Medulla oblongata (tissue), 1 donor: ENCODE measurements at regions not wholly inside any gene's neighbourhood (a gene's known extent, or its start where the extent isn't known, plus 50 kb on each side); places are given as distances from the start of the nearest gene placed in this dataset.
"Not testable (repeated sequence)": the region's sequence is repeated elsewhere in the genome, so short reads cannot be mapped to it uniquely, and the experiment has no call there.

ENCODE experiments used
- DNase-seq: peaks from one replicate; pipeline ENCODE4 v3.0.0-alpha.2; 2015; ENCODE audit errors: extremely low spot score

DNA sequence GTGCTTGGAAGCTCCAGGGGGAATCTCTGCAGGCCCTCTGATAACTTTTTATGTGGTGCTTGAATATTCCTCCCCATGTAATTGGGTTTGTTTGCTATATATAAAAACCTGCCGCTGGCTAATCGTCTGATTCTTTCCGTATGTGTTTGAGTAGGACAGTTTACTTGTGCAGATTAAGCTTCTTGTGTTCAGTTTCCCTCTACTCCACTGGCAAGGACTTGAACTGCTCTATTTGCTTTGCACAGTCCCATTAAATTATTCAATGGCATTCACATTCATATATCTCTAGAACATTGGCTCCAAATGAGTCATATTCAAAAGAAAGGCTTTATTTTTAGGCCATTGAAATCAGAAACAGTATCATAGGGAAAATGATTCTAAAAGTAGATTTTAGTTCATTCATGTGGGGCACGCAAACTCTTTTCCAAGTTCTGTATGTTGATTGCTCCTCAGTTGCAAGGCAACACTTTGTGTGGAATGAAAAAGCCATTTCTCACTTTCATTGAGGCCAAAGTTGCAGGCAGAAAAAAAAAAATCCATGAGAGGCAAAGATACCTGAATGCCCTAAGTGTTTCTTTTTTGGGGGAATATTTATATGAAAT is 1682.3 kb upstream of the PIK3C3 start:
- no peak for DNase-seq

DNA sequence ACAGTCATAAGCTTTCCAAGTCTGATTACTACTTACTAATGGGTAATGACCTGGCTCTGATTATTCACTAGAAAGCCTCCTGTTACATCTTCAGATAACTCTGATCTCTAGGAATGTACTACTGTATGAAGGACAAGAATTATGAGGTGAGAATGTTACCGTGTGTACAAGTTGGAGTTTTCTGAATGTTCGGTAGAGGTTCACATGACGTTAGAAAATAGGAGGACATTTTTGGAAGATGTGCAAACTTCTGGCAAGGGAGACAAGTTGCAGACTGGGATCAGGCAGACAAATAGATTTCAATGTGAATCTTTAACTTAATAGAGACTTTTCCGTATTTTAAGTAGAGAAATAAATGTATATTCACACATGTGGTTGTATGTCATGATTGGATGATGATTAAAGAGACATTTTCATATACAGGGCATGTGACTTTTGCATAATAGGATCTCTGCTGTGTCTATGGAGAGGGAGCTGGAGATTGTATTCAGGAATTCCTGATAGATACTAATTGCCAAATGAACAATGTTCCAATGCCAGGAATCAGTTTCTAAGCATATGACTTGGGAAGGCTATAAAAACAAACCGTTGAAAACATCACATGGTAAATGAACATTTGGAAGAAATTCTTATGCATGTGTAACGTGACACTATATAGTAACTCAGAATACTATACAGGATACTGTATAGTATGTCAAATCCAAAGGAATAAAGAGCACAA is 1695.8 kb upstream of the PIK3C3 start:
- no peak for DNase-seq

DNA sequence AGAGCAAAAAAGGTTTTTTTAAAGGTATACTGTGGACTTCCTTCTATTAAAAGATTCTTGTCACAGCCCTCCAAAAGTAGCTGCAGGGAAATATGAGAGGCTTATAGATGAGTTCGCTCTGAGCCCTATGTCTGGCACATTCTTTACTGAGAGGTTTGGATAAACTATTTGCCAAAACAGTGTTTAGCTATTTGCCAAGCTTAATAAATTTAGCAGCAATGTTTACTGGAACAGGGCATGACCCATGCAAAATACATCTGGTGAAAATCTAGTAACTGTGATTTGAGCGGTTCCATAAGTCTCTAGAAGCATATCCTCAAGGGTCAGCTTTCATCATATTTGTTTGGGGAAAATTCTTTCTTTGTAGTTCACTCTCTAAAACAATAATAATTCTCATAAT is 1696.7 kb upstream of the PIK3C3 start:
- no peak for DNase-seq

DNA sequence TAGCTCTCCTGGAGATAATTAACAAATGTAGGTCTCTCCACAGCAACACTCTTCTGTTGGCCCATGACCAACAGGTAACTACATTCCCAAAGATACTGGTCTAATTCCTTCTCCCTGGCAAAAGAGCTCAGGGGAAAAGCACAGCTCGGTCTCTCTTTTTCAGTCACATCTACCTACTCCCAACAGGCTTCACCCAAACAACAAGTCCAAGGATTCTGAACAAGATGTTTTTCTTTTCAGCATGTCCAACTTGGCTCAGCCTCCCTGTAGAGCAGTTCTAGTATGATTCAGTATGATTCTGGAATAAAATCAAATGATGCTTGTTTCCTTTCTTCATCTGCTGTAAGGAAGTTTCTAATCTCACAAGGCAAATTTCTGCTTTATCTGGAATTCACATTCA is 1704.8 kb upstream of the PIK3C3 start:
- DNase-seq: no peak

DNA sequence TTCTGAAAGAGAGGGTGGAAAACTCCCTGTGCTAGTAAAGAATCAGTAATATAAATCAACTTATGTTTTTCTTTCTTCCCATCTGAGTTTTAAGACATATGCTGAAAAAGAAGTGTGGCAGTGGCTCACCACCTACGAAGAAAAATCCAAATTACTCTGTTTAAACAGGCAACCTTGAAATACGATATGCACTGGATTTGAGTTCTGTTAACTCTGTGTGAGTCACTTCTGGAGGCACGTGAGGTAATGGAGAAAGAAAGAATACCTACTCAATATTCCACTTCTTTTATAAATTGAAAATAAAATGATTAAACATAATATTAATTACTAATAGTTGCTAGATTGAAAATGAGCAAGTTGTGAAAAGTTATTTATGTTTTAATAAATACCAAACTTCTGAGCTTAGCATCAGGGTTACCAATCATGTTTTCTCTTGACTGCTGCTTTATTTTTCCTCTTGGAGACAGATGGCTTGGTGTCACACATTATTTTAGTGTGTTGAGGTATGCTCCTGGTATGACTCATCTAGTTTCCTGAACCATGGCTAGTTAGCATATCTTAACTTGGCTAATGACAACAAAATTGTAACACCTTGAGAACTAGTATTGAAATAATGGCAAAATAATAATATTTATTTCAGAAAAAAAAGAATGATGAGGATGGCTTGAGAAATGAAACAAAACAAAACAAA is 1705.5 kb upstream of the PIK3C3 start:
- no peak for DNase-seq

DNA sequence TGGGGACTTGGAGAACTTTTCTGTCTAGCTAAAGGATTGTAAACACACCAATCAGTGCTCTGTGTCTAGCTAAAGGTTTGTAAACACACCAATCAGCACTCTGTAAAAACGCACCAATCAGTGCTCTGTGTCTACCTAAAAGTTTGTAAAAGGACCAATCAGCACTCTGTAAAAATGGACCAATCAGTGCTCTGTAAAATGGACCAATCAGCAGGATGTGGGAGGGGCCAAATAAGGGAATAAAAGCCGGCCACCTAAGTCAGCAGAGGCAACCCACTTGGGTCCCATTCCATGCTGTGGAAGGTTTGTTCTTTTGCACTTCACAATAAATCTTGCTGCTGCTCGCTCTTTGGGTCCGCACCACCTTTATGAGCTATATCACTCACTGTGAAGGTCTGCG is 1709.4 kb upstream of the PIK3C3 start:
- not testable (repeated sequence) for DNase-seq

DNA sequence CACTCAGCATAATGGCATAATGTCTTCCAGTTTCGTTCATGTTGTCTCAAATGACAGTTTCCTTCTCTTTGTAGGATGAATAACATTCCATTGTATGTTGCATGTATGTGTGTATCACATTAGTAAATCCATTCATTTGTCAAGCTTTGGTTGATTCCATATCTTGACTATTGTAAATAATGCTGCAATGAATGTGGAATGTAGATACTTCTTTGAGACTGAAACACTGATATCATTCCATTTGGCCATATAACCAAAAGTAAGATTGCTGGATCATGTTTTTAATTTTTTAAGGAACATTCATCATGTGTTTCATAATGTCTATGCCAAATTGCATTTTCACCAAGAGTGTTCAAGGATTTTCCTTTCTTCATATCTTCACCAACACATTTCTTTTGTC is 1711.4 kb upstream of the PIK3C3 start:
- DNase-seq: no peak

DNA sequence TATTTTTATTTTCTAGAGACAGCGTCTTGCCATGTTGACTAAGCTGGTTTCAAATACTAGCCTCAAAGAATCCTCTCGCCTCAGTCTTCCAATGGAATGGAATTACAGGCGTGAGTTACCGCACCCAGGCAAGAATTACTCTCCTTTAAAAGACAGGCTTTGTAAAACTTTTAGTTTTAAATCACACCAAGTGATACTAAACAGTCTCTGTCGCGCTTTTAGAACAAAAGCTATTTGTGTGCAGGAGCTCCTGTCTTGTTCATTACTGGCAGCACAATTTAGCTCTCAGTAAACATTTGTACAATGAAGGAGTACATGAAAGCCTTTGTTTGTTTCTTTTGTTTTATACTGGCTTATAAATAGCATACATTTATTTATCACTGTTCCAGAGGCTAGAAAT is 1719.2 kb upstream of the PIK3C3 start:
- DNase-seq: peak; percentile 59

DNA sequence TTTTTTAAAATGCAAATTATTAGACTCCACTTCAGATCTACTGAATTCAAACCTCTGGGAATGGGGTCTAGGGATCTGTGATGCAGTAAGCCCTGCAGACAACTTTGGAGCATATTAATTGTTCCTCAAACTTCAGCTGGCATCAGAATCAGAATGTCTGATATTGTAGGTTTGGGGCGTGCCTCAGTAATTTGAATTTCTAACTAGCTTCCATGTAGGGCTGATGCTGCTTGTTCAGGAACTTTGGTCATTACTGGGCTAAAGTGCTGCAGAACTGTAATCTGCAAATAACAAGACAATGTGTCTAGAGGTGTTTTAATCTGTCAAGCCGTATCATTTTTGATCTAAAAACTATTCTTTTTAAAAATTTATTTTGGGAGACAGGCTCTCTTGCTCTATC is 1719.7 kb upstream of the PIK3C3 start:
- no peak for DNase-seq

DNA sequence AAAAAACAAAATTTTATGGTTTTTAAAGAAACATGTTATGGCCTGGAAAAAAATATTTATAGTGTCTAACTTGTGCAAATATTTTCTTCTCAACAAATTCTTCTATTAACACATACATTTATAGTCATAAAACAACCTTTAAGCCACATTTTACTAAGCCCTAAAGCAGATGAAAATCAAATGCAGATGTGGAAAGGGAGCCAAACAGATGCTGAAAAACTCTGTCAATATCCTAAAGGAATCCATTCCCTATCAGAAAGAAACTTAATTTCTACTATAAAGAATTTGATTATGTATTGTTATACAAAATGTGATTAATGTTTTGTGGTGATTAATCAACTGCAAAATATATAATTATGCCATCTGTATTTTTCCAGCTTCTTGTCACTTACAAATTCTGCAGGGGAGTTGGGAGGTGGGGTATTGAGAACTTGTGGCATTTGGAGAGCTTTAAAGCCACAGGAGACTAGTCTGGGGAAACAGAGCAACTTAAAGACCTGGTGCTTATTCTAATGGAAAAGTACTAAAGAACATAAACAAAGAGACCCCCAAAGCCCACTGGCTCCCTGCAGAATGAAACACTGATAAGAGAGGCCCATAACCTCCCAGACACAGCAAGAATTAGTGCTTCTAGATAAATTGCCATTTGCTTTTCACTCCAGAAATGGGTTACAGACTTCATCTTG is 1721.0 kb upstream of the PIK3C3 start:
- DNase-seq: no peak

DNA sequence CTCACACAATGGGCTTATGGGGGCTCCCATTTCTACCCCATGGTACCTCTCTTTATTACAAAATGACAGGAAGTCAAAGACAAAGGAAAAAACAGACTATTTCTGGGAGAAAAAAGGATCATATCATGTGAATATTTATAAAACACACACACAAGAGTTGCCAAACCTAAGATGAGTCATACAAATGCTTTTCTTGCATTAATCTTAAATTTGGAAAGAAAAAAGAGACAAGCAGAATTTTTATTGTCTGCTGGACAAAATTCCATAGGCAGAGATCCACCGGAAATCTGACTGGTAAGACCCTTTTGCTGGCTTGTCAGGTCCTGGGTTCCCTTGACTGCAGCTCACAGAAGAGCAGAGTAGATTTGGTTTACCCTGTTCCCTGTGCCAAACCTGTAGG is 1732.3 kb upstream of the PIK3C3 start:
- no peak for DNase-seq

DNA sequence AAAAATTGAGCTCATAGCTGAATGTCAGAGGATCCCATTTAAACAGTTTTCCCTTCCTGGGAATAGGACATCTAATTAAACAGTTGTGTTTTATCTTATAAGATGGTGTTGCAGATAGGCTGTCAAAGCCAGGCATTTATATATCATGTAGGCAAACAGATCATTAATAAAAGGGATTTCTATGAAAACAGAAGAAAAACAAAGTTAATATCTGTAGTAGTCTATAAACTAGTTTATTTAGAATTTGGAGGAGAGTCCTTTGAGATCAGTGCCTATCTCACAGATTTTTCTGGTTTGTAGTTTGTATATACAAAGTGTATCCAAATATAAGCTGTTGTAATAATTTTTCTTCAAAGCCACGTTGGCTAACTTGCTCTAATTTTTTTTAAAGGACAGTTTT is 1738.2 kb upstream of the PIK3C3 start:
- DNase-seq: no peak

DNA sequence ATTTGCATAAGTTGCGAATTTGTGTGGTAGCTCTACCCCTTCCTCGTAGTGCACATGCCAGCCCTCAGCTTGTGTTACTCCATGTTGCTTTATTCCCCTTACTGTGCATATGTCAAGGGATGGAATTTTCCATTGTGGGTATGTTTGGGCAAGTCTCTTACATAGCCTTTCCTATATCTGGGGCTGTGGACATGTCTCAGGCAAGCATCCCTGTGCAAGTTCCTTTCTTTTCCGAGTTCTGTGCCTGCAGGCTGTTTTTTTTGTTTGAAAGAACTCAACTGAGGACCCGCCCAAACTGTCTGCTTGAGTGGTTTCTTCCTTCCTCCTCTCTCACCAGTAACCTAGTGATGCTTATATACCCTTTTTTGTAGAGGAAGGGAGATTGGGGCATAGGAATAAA is 1739.1 kb upstream of the PIK3C3 start:
- DNase-seq: no peak

DNA sequence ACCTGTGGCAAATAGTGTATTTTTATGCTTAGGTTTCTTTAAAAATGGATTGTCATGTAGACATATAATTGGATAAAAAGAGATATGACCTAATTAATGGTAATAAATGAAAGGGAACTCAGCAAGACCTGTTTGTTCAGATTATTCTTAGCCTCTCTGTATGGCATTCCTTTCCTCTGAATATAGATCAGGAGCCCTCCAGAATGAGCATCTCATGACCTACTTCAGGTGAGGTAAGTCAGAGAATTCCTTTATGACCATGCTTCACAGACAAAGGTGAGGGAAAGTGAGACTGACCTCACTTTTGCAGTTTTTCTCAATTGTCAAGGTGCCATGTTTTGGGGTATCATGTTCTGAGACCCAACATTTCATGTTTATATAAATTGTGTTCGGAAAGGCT is 1744.3 kb upstream of the PIK3C3 start:
- no peak for DNase-seq

DNA sequence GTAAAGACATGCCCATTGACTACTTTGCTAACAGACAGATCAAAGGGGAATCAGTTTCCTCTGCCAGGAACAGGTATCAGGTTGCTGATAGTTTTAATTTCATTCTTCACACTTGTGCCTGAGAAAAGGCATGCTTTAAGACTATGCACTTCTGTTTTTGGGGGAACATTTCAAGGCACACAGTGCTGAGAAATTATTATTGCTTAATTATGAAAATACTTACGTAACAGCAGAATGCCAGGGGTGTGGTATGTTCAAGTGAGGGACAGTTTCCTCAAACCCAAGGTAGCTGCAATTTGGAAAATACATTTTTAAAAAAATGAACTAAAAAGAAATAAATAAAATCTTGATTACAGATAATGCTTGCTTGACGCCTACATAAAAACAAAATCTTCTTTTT is 1746.1 kb upstream of the PIK3C3 start:
- DNase-seq: no peak

DNA sequence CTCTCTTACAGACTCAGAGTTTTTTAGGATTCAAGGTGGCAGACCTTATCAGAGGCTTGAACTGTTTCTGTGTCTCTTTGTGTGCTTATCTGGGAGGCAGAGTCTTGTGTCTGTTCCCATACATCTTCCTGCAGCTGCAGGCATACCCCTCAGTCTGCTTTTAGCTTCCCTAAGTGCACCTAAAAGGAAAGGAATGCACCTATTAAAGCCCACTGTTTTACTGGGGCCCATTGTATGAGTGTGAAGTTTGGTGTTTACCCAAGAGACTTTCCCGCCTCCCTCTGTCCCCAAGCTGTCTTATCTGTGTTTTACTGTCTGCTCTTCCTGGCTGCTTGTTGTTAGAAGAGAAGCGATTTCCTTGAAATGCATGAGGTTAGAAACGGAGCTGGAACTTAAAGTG is 1757.3 kb upstream of the PIK3C3 start:
- no peak for DNase-seq

DNA sequence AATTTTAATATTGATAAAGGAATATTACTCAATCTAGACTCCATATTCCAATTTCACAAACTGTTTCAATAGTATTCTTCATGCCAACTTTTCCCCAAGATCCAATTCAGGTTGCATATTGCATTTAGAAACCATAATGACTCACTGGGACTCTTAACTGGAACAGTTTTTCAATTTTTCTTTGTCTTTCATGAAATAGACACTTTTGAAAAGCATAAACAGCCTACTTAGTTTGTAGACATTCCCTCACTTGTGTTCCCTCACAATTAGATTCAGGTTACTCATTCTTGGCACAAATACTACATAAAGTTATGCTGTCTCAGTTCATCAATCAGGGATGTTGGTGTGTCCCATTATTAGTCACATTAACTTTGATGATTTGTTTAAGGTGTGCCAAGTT is 1768.4 kb upstream of the PIK3C3 start:
- DNase-seq: no peak

DNA sequence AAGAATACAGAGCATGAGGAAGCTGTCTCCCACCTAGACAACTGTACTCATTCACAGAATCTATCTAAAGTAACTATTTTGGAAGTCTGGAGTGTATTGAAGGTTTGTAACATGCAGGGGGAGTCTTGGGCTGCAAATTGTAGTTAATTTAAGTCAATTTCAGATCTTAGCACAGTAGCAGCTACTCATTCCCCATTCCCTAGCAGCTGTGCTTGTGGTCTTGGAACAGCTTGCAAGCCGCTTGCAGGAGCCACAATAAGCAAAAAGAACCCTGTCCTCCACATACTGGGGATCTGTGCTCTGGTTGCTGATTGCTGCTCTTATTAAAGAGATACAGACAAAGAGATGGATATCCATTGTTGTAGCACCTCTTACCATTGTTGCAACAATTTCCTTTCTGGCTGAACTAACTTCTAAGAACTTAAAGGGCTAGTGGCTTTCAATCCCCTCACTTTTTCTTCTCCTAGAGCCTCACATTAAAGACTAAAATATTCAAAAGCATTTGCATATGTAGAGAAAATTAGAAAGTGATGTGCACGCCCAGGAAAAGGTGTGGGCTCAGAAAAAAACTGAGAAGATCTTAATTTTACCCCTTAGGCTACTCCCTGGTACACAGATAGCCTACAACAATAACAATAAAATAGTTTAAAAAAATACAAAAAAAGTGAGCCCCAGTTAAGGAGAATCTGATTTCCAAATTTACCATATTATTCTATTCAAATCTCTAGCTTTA is 1775.1 kb upstream of the PIK3C3 start:
- DNase-seq: no peak

DNA sequence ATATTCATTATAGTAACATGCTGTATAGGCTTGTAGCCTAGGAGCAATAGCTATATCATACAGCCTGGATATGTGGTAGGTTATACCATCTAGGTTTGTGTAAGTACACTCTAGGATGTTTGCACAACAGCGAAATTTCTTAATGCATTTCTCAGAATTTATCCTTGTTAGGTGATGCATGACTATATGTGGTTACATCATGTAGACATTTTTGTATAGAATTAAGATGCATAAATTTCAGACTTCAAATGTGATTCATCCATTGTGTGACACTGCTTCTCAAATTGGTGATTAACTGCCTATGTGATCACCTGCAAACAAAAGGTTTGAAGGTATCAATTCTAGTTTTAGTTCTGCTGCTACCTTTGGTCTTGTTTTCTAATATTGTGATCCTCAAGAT is 1787.0 kb upstream of the PIK3C3 start:
- DNase-seq: no peak

DNA sequence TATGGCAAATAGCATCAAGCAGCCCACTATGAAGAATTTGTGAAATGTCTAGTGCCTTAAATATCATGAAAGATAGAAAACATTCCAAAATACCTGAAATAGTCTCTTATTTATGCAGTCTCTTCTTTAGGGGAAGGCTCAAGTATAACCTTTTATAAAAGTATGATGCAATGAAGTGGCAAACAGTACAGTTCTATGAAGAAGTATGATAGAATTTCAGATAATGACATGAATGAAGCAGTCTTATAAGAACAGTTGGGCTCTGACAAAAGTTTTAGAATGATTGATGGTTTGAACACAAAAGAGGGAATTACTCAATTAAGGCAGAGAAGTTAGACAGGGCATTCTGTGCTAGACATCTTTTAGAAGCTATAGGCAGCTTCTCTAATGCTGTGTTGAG is 1791.8 kb upstream of the PIK3C3 start:
- no peak for DNase-seq

DNA sequence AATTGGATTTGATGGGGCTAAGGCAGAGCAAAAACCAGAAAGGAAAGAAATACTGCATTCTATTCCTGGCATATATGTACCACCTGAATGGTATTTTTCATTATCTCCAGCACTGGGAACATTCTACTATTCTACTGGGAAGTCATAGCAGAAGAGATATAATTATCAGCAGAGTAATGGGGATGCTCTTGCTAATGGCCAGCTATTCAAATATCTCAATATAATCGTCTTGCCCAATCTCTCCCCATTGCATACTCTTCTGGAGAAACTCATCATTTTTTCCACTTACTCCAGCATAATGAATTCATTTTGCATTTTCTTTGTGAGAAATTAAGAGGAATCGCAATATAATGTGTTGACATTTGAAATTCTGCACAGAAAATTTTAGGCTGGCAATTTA is 1794.7 kb upstream of the PIK3C3 start:
- DNase-seq: no peak
